HG02970 (cell line): ENCODE measurements at regions not wholly inside any gene's neighbourhood (a gene's known extent, or its start where the extent isn't known, plus 50 kb on each side); places are given as distances from the start of the nearest gene placed in this dataset.
"Not testable (repeated sequence)": the region's sequence is repeated elsewhere in the genome, so short reads cannot be mapped to it uniquely, and the experiment has no call there.

ENCODE experiments used
- ATAC-seq: cut with Tn5 transposase; IDR thresholded peaks from one replicate; pipeline ENCODE4 v1.9.1; 2021; ENCODE audit warnings: mild to moderate bottlenecking, moderate library complexity, moderate number of reproducible peaks; ENCODE audit not compliant: unreplicated experiment, low FRiP score

DNA sequence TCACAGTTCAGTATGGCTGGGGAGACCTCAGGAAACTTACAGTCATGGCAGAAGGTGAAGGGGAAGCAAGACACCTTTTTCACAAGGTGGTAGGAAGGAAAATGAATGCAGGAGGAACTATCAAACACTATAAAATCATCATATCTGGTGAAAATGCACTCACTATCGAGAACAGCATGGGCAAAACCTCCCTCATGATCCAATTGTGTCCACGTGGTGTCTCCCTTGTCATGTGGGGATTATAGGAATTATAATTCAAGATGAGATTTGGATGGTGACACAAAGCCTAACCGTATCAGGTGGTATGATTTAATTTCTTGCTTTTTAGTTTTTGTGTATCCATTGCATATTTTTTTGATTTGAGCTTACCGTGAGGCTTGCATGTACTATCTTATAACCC is 133.2 kb upstream of the SYNCRIP start:
- no peak for ATAC-seq

DNA sequence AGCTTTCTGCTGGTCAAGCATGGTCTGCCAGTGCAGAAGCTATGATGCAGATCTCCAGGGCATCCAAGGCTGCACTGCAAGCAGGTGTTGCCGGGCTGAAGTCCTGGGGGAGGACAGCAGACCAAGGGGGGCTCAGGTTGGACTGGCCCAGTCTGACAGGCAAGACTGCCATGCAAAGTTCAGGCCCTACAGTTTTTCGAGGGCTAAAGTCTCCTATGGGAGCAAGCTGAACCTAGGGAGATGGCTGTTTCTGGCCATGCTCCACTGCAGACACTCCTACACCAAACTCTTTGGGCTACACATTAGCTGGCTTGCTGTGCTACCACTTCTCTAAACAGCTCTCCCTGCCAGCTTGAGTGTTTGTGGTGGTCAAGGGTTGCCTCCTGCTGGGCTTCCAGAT is 130.0 kb upstream of the SYNCRIP start:
- ATAC-seq: no peak

DNA sequence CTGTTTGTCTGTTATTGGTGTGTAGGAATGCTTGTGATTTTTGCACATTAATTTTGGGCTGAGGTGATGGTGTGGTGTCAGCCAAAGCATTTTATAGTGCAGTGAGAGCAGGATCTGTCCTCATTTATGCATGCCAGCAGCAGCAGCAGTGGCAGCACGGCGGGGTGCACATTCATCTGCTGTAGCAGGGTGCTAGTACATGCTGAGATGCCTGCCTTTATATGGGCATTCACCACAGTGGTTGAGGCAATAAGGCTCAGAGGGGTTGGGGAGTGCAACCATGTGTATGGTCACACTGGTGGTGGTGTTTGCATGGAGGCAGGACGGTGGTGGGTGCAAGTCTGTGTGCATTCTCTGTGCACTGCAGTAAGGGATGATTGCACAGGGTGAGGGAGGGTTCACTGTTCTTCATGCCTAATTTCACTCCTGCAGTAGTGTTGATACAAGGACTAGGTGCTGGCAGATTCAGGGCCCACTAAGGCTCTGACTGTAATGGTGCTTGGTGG is 129.3 kb upstream of the SYNCRIP start:
- no peak for ATAC-seq

DNA sequence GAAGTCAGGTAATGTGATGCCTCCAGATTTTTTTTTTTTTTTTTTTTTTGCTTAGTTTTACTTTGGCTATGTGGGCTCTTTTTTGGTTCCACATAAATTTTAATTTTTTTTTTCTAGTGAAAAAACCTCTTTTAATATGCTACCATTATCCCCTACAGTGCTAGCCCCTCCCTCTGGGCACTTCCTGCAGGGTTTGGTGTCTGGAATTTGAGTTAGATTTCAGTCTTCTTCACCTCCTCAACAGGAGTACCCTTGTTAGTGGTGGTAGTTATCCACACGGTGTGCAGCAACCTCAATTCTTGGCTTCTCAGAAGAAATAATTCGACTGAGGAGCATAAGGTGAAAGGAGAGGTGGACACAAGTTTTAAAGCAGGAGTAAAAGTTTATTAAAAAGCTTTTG is 128.8 kb upstream of the SYNCRIP start:
- no peak for ATAC-seq

DNA sequence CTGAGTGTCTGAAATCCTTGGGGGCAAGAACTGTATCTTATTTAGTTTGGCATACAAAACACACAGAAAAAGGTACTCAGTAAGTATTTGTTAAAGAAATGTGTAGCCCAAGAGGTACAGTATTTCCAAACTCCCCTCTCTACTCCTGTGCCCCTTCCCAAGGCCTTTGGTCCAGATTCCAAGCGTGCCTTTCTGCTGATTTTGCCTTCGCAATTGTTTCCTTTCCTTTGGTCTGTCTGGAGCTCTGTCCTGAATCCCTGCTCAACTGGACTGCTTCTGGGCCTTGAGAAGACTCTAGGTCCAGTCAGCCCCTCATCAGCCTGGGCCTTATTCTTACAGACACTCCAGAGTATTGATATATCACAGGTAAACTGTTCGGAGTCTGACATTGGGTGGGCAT is 122.2 kb upstream of the SYNCRIP start:
- ATAC-seq: no peak

DNA sequence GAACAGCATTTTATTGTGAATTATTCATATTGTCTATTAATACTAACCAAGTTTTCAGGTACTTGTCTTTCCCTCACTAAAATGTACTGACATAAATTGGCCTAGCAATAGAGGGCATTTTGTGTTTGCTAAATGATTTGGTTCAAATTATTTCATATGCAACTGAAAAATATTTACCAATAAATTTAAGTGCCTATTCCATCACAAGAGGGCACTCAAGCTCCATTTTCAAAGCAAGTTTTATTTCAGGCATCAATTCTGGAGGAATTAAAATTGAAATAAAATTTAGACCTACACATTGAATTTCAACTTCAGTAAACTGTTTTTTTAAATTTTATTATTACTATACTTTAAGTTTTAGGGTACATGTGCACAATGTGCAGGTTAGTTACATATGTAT is 114.3 kb upstream of the SYNCRIP start:
- no peak for ATAC-seq

DNA sequence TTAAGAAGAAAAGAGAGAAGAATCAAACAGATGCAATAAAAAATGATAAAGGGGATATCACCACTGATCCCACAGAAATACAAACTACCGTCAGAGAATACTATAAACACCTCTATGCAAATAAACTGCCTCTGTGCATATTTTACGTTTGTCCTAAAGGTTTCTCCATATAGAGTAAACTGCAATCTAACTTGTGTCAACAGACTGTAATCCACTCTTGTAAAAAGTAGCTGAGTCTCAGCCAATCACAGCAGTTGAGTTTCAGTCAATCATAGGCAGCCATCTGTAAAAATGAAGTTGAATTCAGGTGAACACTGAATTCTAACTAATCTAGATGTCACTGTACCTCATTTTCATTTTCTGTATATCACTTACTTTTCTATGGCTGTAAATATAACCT is 112.2 kb upstream of the SYNCRIP start:
- no peak for ATAC-seq

DNA sequence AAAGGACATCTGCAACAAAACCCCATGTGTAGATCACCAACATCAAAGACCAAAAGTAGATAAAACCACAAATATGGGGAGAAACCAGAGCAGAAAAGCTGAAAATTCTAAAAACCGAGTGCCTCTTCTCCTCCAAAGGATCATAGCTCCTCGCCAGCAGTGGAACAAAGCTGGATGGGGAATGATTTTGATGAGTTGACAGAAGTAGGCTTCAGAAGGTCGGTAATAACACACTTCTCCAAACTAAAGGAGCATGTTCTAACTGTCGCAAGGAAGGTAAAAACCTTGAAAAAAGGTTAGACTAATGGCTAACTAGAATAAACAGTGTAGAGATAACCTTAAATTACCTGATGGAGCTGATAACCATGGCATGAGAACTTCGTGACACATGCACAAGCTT is 109.9 kb upstream of the SYNCRIP start:
- no peak for ATAC-seq

DNA sequence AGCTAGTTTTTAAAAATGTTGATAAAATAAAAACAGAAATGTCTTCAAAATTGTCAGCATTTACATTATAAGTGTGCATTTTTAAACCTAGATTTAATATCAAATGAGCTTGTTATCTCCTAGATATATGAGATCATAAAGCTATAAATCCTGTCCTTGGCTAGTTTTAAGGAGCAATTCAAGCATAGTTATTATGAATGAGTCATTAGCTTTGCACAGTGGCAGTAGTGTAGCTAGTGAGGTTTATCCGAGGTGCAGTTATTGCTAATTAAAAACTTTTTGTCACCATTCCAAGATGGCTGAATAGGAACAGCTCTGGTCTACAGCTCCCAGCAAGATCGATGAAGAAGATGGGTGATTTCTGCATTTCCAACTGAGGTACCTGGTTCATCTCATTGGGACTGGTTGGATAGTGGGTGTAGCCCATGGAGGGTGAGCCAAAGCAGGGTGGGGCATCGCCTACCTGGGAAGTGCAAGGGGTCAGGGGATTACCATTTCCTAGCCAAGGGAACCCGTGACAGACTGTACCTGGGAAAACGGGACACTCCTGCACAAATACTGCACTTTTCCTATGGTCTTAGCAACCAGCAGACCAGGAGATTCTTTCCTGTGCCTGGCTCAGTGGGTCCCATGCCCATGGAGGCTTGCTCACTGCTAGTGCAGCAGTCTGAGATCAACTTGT is 108.8 kb upstream of the SYNCRIP start:
- ATAC-seq: no peak

DNA sequence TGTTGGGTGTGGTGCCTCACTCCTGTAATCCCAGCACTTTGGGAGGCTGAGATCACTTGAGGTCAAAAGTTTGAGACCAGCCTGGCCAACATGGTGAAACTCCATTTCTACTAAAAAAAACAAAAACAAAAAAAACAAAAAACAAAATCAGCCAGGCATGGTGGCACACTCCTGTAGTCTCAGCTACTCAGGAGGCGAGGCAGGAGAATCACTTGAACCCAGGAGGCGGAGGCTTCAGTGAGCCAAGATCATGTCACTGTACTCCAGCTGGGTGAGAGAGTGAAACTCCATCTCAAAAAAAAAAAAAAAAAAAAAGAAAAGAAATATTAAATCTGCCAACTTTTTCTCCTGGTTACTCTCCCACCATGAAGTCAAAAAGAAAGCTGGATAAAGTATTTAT is 107.5 kb upstream of the SYNCRIP start:
- not testable (repeated sequence) for ATAC-seq

DNA sequence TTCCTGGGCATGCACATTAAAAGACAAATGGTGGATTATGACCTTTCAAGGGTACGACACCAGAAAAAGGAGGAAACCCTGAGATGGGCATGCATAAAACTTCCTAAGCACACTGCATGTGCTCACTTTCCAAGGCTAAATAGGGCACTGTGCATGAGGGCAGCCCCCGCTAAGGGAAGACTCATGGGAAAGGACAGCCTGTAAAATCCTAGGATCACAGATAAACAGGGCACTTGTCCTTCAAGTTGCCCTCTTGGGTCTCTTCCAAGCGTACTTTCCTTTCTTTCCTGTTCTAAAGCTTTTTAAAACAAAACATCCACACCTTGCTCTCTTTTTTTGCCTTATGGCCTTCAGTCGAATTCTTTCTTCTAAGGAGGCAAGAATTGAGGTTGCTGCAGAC is 106.5 kb upstream of the SYNCRIP start:
- ATAC-seq: no peak

DNA sequence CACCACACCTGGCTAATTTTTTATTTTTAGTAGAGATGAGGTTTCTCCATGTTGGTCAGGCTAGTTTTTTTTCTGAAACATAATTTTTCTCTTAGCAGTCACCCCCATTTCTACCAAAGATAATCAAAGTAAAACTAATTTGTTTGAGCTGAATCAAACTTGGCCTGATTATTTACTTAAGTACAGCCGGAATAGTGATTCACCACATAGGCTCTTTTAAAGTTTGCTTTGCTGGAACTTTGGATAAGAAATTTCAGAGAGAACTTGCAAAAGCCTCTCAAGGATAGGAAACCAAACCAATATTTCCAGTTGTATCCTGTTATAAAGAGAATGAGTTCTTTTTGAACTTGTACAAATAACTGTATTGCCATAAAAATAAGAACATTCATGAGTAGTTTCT is 105.0 kb upstream of the SYNCRIP start:
- ATAC-seq: no peak

DNA sequence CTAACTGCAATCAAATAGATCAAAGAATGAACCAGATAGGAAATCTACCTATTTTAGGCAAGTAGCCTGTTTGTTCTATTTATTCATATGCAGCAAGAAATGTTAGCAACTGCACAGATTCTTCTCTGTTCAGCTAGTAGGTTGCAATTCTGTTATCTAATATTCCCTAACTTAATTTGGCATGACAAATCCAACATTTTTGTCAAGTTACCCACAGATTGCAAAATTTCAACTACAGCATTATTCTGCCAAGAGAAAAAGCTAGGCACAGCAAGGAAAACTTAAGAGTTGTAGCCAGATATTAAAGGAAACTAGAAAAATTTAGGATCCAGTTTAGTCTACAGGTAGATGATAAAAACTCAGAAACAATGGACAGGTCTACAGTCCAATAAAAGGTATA is 104.4 kb upstream of the SYNCRIP start:
- ATAC-seq: no peak

DNA sequence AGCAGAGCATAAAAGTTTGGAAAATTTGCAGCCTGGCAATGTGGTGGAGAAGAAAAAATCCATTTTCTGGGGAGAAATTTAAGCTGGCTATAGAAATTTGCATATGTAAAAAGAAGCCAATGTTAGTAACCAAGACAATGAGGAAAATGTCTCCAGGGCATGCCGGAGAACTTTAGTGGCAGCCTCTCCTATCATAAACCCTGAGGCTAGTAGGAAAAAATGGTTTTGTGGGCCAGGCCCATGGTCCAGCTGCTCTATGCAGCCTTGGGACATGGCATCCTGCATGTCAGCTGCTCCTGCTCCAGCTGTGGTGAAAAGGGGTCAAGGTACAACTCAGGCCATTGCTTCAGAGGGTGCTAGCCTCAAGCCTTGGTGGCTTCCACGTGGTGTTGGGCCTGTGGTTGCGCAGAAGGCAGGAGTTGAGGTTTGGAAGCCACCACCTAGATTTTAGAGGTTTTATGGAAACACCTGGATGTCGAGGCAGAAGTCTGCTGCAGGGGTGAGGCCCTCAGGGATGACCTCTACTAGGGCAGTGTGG is 101.8 kb upstream of the SYNCRIP start:
- ATAC-seq: no peak

DNA sequence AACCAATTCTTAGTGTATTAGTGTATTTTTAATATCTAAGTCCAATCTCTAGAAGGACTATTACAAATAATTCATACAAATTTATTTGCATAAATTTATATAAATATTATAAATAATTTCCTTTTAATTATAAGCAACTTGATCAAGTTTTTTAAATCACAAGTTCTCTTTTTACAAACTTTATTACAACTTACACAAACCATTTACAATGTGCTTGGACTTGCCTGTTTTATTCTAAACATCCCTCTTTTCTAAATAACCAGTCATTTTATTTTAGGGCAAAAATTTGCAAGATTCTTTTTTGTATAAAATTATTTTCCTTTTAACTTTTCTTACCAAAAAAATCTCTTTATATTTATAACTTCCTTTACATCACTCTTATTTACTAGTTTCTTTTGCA is 83.5 kb upstream of the SYNCRIP start:
- ATAC-seq: no peak

DNA sequence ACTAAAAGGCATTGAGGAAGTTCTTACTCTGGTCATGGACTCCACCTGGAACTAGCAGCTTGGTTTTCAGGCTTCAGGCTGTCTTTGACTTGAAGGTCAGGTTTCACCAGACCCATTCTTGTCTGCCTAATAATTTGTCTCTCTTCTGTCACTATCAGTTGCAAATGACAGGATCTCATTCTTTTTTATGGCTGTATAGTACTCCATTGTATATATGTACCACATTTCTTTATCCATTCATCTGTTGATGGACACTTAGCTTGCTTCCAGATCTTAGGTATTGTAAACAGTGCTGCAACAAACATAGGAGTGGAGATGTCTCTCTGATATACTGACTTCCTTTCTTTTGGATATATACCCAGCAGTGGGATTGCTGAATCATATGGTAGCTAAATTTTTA is 73.1 kb upstream of the SYNCRIP start:
- ATAC-seq: no peak

DNA sequence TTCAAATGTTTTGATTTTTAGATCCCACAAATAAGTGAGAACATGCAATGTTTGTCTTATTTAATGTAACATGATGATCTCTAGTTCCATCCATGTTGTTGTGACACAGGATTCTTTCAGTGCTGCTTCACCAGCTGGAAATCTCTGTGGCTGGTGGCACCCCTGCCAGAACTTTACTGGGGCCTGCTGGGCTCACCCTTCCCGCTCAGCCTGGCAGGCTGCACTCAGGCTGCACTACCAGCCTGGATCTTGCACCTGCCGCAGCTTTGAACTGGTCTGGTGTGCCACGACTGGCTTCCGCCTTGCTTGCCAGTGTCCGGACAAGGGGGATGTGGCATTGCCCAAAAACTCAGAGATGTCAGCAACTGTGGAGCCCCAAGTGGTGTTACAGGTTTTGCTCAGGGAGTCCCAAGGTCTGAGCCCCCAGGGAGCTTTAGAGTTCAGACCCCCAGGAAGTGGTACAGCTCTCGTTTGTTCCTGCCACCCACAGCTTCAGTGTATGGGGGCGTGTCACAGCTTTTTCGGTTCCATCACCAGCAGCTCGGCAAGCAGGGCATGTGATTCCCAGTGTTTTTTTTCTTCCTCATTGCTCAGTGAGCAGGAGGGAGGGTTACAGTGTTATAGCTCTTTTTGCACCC is 72.3 kb upstream of the SYNCRIP start:
- no peak for ATAC-seq

DNA sequence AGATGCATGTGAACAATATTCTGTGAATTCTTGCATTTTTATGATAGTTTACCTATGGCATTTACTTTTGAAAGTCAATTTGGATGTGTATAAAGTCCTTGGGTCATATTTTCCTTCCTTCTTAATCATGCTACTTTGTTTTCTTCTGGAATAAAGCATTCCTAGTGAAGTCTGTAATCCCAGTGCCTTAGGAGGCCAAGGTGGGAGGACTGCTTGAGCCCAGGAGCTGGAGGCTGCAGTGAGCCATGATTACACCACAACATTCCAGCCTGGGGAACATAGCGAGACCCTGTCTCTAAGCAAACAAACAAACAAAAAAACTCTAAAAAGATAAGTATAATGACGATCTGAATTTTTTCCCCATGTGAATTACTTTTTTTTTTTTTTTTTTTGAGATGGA is 69.7 kb upstream of the SYNCRIP start:
- ATAC-seq: no peak

DNA sequence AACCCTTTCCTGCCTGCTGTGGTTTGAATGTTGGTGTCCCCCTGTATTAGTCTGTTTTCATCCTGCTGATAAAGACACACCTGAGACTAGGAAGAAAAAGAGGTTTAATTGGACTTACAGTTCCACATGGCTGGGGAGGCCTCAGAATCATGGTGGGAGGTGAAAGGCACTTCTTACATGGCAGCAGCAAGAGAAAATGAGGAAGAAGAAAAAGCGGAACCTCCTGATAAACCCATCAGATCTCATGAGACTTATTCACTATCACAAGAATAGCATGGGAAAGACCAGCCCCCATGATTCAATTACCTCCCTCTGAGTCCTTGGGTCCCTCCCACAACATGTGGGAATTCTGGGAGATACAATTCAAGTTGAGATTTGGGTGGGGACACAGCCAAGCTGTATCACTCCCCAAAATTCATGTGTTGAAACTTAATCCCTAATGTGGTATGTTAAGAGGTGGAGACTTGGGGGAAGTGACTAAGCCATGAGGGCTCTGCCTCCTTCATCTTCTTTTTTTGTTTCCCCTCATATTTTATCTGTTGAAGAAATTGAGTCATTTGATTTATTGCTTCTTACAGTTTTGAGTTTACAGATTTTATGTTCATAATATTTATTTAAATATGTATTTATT is 64.9 kb upstream of the SYNCRIP start:
- not testable (repeated sequence) for ATAC-seq

DNA sequence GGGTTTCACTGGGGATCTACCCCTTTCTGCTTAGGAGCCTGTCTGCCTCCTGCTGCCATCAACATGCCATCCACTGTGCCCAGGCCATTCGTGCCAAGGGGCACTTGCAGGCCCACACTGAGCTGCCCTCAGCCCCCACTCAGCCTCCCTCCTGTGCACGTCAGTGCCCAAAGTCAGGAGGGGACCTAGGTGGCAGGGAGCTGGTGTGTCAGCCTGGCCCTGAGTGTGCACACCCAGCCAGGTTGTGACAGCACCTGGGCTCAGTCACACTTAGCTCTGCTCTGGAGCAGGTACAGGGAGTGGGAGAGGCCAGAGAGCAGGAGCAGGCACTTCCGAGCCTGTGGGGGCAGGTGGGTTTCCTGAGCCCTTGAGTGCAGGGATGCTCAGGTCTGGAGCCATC is 63.6 kb upstream of the SYNCRIP start:
- ATAC-seq: no peak

DNA sequence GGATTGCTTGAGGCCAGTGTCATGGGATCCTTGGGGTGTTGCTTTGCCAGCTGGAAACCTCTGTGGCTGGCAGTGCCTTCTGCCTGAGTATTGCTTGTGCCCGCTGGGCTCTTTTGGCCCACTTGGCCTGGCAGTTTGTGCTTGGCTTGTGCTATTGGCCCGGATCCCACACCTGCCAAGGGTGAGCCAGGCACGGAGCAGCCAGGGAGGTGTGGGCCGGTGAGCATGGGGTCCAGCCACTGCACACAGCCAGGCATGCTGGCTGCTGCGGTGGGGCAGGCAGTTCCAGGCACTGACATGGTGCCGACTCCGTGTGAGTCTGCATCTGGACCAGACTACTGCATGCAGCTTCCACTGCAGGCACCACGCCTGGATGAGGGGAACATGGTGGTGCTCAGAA is 62.5 kb upstream of the SYNCRIP start:
- ATAC-seq: no peak

DNA sequence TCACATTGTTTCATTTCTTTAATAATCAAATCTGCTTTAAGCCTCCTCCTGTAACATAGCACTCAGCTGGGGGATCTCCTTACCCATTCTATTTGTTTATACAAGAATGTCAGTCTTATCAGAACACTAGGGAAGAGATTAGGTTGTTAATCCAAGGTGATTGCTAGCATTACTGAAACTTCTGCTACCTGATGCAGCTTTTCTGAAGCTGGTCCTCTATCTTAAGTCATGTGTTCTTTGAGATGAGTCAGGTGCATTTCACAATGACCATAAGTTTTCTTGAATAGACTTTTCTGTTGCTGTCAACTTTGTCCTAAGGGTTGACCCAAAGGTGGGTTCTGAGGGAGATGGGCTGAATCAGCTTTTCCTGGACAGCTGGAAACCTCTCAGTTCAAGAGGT is 60.7 kb upstream of the SYNCRIP start:
- no peak for ATAC-seq
